Testis (tissue), 2 donors: ENCODE measurements at regions not wholly inside any gene's neighbourhood (a gene's known extent, or its start where the extent isn't known, plus 50 kb on each side); places are given as distances from the start of the nearest gene placed in this dataset.
"Not testable (repeated sequence)": the region's sequence is repeated elsewhere in the genome, so short reads cannot be mapped to it uniquely, and the experiment has no call there.

Experiments
- DNase-seq: peaks from one replicate; pipeline ENCODE4 v3.0.0-alpha.2; 2019
- H3K27ac ChIP-seq, 2 donors: fragments of 200-600 bp; sonication (generic); one replicate each; pipeline ENCODE4 v1.5.1; 2019
- H3K27me3 ChIP-seq: fragments of 200-600 bp; sonication (generic); one replicate; pipeline ENCODE4 v1.5.1; 2019
- H3K36me3 ChIP-seq: fragments of 200-600 bp; sonication (generic); one replicate; pipeline ENCODE4 v1.5.1; 2017; ENCODE audit warnings: low read depth; ENCODE audit errors: missing control alignments
- H3K4me1 ChIP-seq: fragments of 200-600 bp; sonication (generic); one replicate; pipeline ENCODE4 v1.5.1; 2019
- H3K4me3 ChIP-seq, 2 donors: fragments of 200-600 bp; sonication (generic); one replicate each; pipeline ENCODE4 v1.5.1; 2017 to 2019
- H3K9me3 ChIP-seq: fragments of 200-600 bp; sonication (generic); one replicate; pipeline ENCODE4 v1.5.1; 2017
- POLR2A ChIP-seq: fragments of 450-650 bp; IDR thresholded peaks from one replicate; pipeline ENCODE4 v1.6.1; 2017; ENCODE audit warnings: antibody characterized with exemption, mild to moderate bottlenecking, moderate library complexity
- WGBS, 2 donors: methylation state at CpG; one replicate each; pipeline ENCODE4 v1.1.5; 2018; 5-methylcytosine and 5-hydroxymethylcytosine counted together
- intact Hi-C: fragments of 100-400 bp; cut with DNase I; formaldehyde crosslinking; loops from one replicate; pipeline ENCODE4 v1.15.1; 2023; ENCODE audit warnings: low total_unique reads
- TF ChIP-seq, protein P1 (sequence below), 3 experiments: fragments of 450-650 bp in 2 of 3; fragments of 200-600 bp in 1 of 3; sonication (generic) in 1 of 3; IDR thresholded peaks; one replicate each; pipeline ENCODE4 v1.5.1; 2016 to 2019; ENCODE audit warnings: antibody characterized with exemption in 3 of 3, mild to moderate bottlenecking in 2 of 3, moderate library complexity in 1 of 3

DNA sequence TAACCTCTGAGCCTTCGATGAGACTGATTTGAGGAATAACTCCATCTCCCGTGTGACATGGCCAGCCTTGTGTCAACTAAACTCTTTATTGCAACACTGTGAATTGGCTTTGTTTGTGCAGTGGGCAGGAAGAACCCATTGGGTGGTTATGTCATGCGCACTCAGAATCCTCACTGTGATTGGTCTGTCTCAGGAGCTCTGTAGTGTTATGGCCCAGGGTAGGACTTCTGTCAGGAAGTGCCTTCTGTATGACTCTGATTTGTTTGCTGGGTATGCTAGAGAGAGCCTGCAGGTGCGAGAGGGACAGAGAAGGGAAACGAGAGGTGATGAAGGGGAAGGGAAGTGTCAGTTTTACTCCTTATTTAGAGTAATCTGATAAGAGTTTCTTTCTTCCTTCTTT, 71.5 kb upstream of the DCD start:
- Histone ChIP-seq H3K4me1 (no peaks in the 10 kb centered on the region), H3K9me3 (no peaks in the 10 kb centered on the region), H3K27me3 (no peaks in the 10 kb centered on the region), H3K4me3 (no peak overlapping the region), H3K36me3 (no peaks in the 10 kb centered on the region), H3K27ac (no peak overlapping the region)
- DNase-seq, result no peak
- intact Hi-C loops, result no loop called here
- 73 to 74% methylated on average over 5 of the region's 5 CpGs for WGBS, 2 donors
- TF ChIP-seq, protein P1, sequence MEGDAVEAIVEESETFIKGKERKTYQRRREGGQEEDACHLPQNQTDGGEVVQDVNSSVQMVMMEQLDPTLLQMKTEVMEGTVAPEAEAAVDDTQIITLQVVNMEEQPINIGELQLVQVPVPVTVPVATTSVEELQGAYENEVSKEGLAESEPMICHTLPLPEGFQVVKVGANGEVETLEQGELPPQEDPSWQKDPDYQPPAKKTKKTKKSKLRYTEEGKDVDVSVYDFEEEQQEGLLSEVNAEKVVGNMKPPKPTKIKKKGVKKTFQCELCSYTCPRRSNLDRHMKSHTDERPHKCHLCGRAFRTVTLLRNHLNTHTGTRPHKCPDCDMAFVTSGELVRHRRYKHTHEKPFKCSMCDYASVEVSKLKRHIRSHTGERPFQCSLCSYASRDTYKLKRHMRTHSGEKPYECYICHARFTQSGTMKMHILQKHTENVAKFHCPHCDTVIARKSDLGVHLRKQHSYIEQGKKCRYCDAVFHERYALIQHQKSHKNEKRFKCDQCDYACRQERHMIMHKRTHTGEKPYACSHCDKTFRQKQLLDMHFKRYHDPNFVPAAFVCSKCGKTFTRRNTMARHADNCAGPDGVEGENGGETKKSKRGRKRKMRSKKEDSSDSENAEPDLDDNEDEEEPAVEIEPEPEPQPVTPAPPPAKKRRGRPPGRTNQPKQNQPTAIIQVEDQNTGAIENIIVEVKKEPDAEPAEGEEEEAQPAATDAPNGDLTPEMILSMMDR (IDR thresholded peaks at IDR 0.05), result no peak
- TF ChIP-seq POLR2A, result no peak

DNA sequence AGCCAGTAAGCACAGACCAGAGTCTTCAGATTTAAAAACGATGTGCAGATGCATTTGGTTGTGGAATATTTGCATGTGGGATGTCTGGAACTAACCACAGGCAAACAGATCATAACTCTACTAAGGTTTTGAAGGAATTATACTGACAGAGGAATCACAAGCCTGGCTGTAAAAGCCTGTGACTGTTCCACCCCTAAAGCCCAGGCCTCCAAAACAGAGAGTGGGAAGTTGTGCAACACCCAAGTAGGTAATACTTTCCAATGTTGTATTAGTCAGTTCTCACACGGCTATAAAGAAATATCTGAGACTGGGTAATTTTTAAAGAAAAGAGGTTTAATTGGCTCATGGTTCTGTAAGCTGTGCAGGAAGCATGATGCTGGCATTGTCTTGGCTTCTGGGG, 68.1 kb upstream of the DCD start:
- Histone ChIP-seq H3K4me1 (no peaks in the 10 kb centered on the region), H3K36me3 (no peaks in the 10 kb centered on the region), H3K27me3 (no peaks in the 10 kb centered on the region), H3K4me3 (no peak overlapping the region), H3K9me3 (no peaks in the 10 kb centered on the region), H3K27ac (no peak overlapping the region)
- no peak for TF ChIP-seq POLR2A
- TF ChIP-seq, protein P1 (IDR thresholded peaks at IDR 0.05), result no peak
- 60 to 75% methylated on average over 2 of the region's 2 CpGs for WGBS, 2 donors
- DNase-seq, result no peak
- intact Hi-C loops, result no loop called here

DNA sequence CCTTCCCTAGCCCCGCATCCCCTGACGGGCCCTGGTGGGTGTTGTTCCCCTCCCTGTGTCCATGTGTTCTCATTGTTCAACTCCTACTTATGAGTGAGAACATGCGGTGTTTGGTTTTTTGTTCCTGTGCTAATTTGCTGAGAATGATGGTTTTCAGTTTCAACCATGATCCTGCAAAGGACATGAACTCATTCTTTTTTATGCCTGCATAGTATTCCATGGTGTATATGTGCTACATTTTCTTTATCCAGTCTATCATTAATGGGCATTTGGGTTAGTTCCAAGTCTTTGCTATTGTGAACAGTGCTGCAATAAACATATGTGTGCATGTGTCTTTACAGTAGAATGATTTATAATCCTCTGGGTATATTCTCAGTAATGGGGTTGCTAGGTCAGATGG, 65.7 kb upstream of the DCD start:
- H3K4me3 ChIP-seq, H3K9me3 ChIP-seq, H3K27me3 ChIP-seq, H3K36me3 ChIP-seq, DNase-seq, intact Hi-C loops, H3K4me1 ChIP-seq, H3K27ac ChIP-seq: not testable (repeated sequence)
- 64 to 80% methylated on average over 3 of the region's 3 CpGs for WGBS, 2 donors

DNA sequence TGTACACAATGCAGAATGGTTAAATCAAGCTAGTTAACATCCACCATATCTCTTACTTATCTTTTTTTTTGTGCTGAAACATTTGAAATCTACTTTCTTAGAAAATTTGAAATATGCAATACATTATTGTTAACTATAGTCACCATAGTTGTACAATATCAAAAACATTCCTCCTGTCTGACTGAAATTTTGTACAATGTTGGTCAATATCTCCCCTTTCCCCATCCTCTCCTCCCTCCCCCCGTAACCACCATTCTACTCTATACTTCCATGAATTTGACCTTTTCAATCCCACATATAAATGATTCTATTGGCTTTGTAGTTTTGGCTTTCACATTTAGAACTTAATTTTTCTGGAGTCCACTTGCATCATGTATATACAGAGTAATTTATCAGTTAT, 63.5 kb upstream of the DCD start:
- no peaks in the 10 kb centered on the region for H3K9me3 ChIP-seq
- H3K27ac ChIP-seq, result no peak overlapping the region
- DNase-seq, result no peak
- H3K4me1 ChIP-seq, result no peaks in the 10 kb centered on the region
- no peaks in the 10 kb centered on the region for H3K36me3 ChIP-seq
- no peak overlapping the region for H3K4me3 ChIP-seq
- WGBS, 2 donors, result 92 to 98% methylated on average over 1 of the region's 1 CpG
- intact Hi-C loops, result no loop called here
- H3K27me3 ChIP-seq, result no peaks in the 10 kb centered on the region
- TF ChIP-seq POLR2A, result no peak
- TF ChIP-seq, protein P1 (IDR thresholded peaks at IDR 0.05), result no peak

DNA sequence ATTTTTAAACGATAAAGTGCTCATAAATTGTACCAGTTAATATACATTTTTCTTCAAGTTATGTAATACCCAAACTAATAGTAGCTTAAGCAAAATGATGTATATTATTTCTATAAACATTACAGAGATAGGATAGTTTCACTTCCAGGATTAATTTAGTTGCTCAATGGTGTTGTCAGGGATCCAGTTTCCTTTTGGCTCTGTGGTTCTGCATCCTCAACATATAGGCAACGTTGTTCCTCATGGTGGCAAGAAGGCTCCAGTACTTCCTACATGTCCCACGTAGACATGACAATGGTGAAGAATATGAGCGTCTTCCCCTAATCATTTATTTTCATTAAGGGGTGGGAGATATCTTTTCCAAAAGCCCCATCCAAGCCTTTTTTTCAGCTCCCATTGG, 60.7 kb upstream of the DCD start:
- H3K27me3 ChIP-seq, result no peaks in the 10 kb centered on the region

More for the DNA sequence above, 60.7 kb upstream of the DCD start:
- TF ChIP-seq, protein P1 (IDR thresholded peaks at IDR 0.05), result no peak
- no peak for TF ChIP-seq POLR2A
- Histone ChIP-seq H3K27ac (no peak overlapping the region), H3K9me3 (no peaks in the 10 kb centered on the region), H3K36me3 (no peaks in the 10 kb centered on the region), H3K4me1 (no peaks in the 10 kb centered on the region), H3K4me3 (no peak overlapping the region)
- intact Hi-C loops, result no loop called here
- WGBS, 2 donors, result 80 to 87% methylated on average over 4 of the region's 4 CpGs
- no peak for DNase-seq
